COR-L47 (cell line): ENCODE measurements at regions not wholly inside any gene's neighbourhood (a gene's known extent, or its start where the extent isn't known, plus 50 kb on each side); places are given as distances from the start of the nearest gene placed in this dataset.
"Not testable (repeated sequence)": the region's sequence is repeated elsewhere in the genome, so short reads cannot be mapped to it uniquely, and the experiment has no call there.

Experiments
- DNase-seq: peaks from one replicate; lab custom pipeline; 2025; lab: John Stamatoyannopoulos, UW

- no peak for DNase-seq
Measured at GRCh38 chr11:109680127-109680526, 258.1 kb downstream of the C11orf87 start.

- DNase-seq, result not testable (repeated sequence)
Measured at GRCh38 chr11:109682788-109683187, 260.8 kb downstream of the C11orf87 start.

- no peak for DNase-seq
Measured at GRCh38 chr11:109695696-109696095, 273.7 kb downstream of the C11orf87 start.

- DNase-seq, result no peak
Measured at GRCh38 chr11:109696191-109696897, 274.4 kb downstream of the C11orf87 start.

- peak; percentile 64 for DNase-seq
Measured at GRCh38 chr11:109697140-109697843, 275.3 kb downstream of the C11orf87 start.

GRCh38 chr11:109698237-109698636 is 276.2 kb downstream of the C11orf87 start:
- no peak for DNase-seq

- DNase-seq, result no peak
Measured at GRCh38 chr11:109704432-109704831, 282.4 kb downstream of the C11orf87 start.

- DNase-seq, result no peak
Measured at GRCh38 chr11:109706945-109707344, 285.0 kb downstream of the C11orf87 start.

- no peak for DNase-seq
Measured at GRCh38 chr11:109707411-109707810, 285.4 kb downstream of the C11orf87 start.

- no peak for DNase-seq
Measured at GRCh38 chr11:109708184-109708583, 286.2 kb downstream of the C11orf87 start.

GRCh38 chr11:109714444-109714843 is 292.5 kb downstream of the C11orf87 start:
- DNase-seq, result not testable (repeated sequence)

- DNase-seq, result not testable (repeated sequence)
Measured at GRCh38 chr11:109715424-109715823, 293.4 kb downstream of the C11orf87 start.

- DNase-seq, result no peak
Measured at GRCh38 chr11:109726061-109726460, 304.1 kb downstream of the C11orf87 start.

- no peak for DNase-seq
Measured at GRCh38 chr11:109728056-109728455, 306.1 kb downstream of the C11orf87 start.

GRCh38 chr11:109729761-109730160 is 307.8 kb downstream of the C11orf87 start:
- peak; percentile 87 for DNase-seq

- DNase-seq, result no peak
Measured at GRCh38 chr11:109730669-109731068, 308.7 kb downstream of the C11orf87 start.

GRCh38 chr11:109731451-109731850 is 309.5 kb downstream of the C11orf87 start:
- DNase-seq, result no peak

- no peak for DNase-seq
Measured at GRCh38 chr11:109733245-109733644, 311.3 kb downstream of the C11orf87 start.

- DNase-seq, result no peak
Measured at GRCh38 chr11:109734566-109734965, 312.6 kb downstream of the C11orf87 start.

- no peak for DNase-seq
Measured at GRCh38 chr11:109735128-109735527, 313.1 kb downstream of the C11orf87 start.

- DNase-seq, result no peak
Measured at GRCh38 chr11:109739379-109739778, 317.4 kb downstream of the C11orf87 start.

- DNase-seq, result no peak
Measured at GRCh38 chr11:109745996-109746625, 324.1 kb downstream of the C11orf87 start.

- no peak for DNase-seq
Measured at GRCh38 chr11:109747839-109748238, 325.8 kb downstream of the C11orf87 start.
